ENCODE measurements at regions not wholly inside any gene's neighbourhood (a gene's known extent, or its start where the extent isn't known, plus 50 kb on each side); places are given as distances from the start of the nearest gene placed in this dataset.

DNA sequence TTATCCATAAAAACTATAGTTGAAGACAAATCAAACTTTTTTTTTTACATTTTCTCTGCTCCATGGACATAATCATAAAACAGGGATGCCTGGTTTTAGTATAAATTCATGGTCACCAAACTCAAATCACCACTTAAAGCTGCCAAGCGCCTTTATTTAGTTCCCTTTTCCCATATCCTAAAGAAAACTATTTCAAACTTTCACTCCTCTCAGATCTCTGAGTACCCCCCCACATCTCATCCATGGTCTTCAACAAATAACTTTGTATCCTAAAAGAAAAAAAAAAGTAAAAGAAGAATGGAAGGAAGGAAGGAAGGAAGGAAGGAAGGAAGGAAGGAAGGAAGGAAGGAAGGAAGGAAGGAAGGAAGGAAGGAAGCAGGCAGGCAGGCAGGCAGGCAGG is 1438.7 kb downstream of the C4orf33 start:
- 93% methylated on average over 1 of the region's 1 CpG for WGBS (ENCODE audit: low lambda C conversion rate, missing lambda C conversion rate)
- Histone ChIP-seq H3K4me1 (ENCODE audit: insufficient read depth) (no peaks in the 10 kb centered on the region), H3K27me3 (no peaks in the 10 kb centered on the region), H3K9me2 (replicated peaks; ENCODE audit: insufficient read depth) (no peaks in the 10 kb centered on the region), H4K20me1 (ENCODE audit: insufficient read depth, poor library complexity, severe bottlenecking) (no peaks in the 10 kb centered on the region), H3K79me2 (no peaks in the 10 kb centered on the region), H3K36me3 (replicated peaks; ENCODE audit: insufficient read depth, low read depth) (no peaks in the 10 kb centered on the region), H3K27ac (no peak overlapping the region), H3K4me2 (no peak overlapping the region), H3K9me3 (ENCODE audit: low read depth) (no peaks in the 10 kb centered on the region), H2AFZ (no peak overlapping the region), H3K4me3 (no peak overlapping the region)
- no peak for DNase-seq (ENCODE audit: low spot score)
- TF ChIP-seq EZH2 (IDR thresholded peaks at IDR 0.05; ENCODE audit: borderline replicate concordance) (no peak), EZH2phosphoT487 (IDR thresholded peaks at IDR 0.05; ENCODE audit: low read depth, severe bottlenecking, unreplicated experiment) (no peak)
- TF ChIP-seq, protein P1, sequence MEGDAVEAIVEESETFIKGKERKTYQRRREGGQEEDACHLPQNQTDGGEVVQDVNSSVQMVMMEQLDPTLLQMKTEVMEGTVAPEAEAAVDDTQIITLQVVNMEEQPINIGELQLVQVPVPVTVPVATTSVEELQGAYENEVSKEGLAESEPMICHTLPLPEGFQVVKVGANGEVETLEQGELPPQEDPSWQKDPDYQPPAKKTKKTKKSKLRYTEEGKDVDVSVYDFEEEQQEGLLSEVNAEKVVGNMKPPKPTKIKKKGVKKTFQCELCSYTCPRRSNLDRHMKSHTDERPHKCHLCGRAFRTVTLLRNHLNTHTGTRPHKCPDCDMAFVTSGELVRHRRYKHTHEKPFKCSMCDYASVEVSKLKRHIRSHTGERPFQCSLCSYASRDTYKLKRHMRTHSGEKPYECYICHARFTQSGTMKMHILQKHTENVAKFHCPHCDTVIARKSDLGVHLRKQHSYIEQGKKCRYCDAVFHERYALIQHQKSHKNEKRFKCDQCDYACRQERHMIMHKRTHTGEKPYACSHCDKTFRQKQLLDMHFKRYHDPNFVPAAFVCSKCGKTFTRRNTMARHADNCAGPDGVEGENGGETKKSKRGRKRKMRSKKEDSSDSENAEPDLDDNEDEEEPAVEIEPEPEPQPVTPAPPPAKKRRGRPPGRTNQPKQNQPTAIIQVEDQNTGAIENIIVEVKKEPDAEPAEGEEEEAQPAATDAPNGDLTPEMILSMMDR (IDR thresholded peaks at IDR 0.05; ENCODE audit: poor library complexity), result no peak

DNA sequence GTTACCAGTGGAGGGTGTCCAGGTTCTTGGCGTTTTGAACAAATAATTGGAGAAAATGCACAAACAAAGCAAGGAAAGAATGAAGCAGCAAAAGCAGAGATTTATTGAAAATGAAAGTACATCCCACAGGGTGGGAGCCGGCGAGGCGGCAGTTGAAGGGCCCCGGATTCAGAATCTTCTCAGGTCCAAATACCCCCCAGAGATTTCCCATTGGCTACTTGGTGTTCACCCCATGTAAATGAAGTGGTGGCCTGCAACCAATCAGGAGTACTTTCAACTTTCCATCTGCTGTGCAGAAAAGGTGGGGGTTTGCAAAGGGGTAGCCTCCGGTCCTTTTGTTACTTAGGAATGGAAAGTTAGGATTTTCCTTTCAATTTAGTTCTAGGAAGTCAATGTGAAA is 1447.0 kb downstream of the C4orf33 start:
- no peak overlapping the region for H2AFZ ChIP-seq
- H4K20me1 ChIP-seq (ENCODE audit: insufficient read depth, poor library complexity, severe bottlenecking), result no peaks in the 10 kb centered on the region
- no peaks in the 10 kb centered on the region for H3K36me3 ChIP-seq (replicated peaks; ENCODE audit: insufficient read depth, low read depth)
- no peaks in the 10 kb centered on the region for H3K79me2 ChIP-seq
- H3K9me2 ChIP-seq (replicated peaks; ENCODE audit: insufficient read depth), result no peaks in the 10 kb centered on the region
- DNase-seq (ENCODE audit: low spot score), result no peak
- 92% methylated on average over 6 of the region's 6 CpGs for WGBS (ENCODE audit: low lambda C conversion rate, missing lambda C conversion rate)
- no peak overlapping the region for H3K4me3 ChIP-seq
- H3K27ac ChIP-seq, result no peak overlapping the region
- no peak overlapping the region for H3K4me2 ChIP-seq
- no peaks in the 10 kb centered on the region for H3K4me1 ChIP-seq (ENCODE audit: insufficient read depth)
- no peaks in the 10 kb centered on the region for H3K9me3 ChIP-seq (ENCODE audit: low read depth)
- TF ChIP-seq, protein P1 (IDR thresholded peaks at IDR 0.05; ENCODE audit: poor library complexity), result no peak
- TF ChIP-seq EZH2 (IDR thresholded peaks at IDR 0.05; ENCODE audit: borderline replicate concordance) (no peak), EZH2phosphoT487 (IDR thresholded peaks at IDR 0.05; ENCODE audit: low read depth, severe bottlenecking, unreplicated experiment) (no peak)
- H3K27me3 ChIP-seq, result no peaks in the 10 kb centered on the region

DNA sequence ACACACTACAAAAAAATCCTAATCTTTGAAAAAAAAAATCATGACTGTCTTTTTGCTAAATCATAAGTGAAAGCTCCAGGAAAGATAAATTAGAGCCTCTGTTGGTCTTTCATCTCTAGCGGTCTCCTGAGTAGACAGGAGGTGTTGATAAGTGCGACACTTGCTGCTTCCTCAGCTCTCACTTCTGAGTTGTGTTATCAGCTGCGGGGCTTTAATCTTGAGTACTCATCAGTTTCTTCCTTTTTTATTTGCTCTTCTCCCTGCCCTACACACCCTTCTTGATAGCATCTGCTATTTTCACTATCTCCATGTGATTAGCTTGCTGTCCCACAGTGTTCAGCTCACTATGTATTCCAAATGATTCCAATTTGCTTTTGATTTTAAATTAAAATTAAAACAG is 1449.2 kb downstream of the C4orf33 start:
- DNase-seq (ENCODE audit: low spot score), result no peak
- no peaks in the 10 kb centered on the region for H4K20me1 ChIP-seq (ENCODE audit: insufficient read depth, poor library complexity, severe bottlenecking)
- H2AFZ ChIP-seq, result no peak overlapping the region
- WGBS (ENCODE audit: low lambda C conversion rate, missing lambda C conversion rate), result 31% methylated on average over 3 of the region's 3 CpGs
- H3K36me3 ChIP-seq (replicated peaks; ENCODE audit: insufficient read depth, low read depth), result no peaks in the 10 kb centered on the region
- TF ChIP-seq, protein P1 (IDR thresholded peaks at IDR 0.05; ENCODE audit: poor library complexity), result no peak
- no peak for TF ChIP-seq EZH2phosphoT487 (IDR thresholded peaks at IDR 0.05; ENCODE audit: low read depth, severe bottlenecking, unreplicated experiment)
- no peak for TF ChIP-seq EZH2 (IDR thresholded peaks at IDR 0.05; ENCODE audit: borderline replicate concordance)
- H3K4me1 ChIP-seq (ENCODE audit: insufficient read depth), result no peaks in the 10 kb centered on the region
- no peaks in the 10 kb centered on the region for H3K79me2 ChIP-seq
- no peak overlapping the region for H3K4me3 ChIP-seq
- no peaks in the 10 kb centered on the region for H3K9me2 ChIP-seq (replicated peaks; ENCODE audit: insufficient read depth)
- no peak overlapping the region for H3K4me2 ChIP-seq
- H3K9me3 ChIP-seq (ENCODE audit: low read depth), result no peaks in the 10 kb centered on the region
- no peaks in the 10 kb centered on the region for H3K27me3 ChIP-seq
- no peak overlapping the region for H3K27ac ChIP-seq

DNA sequence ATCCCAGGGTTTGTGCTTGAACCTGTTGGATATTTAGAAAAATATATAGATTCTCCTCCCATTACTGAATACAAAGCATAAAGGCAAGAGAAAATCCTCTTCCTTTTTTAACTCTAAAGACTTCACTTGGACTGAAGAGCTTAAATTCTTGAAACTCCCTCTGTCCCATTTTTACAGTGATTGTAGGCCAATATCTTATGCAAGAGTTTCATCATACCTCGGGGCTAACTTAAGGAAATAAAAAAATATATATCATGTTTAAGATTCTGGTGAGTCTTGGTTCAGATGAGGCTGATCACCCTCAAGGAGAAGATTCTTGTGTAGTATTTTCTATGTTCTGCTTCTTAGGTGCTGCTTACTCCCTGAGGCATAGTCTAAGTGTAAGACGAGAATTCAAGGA is 1449.6 kb downstream of the C4orf33 start:
- no peaks in the 10 kb centered on the region for H3K27me3 ChIP-seq
- no peaks in the 10 kb centered on the region for H3K9me2 ChIP-seq (replicated peaks; ENCODE audit: insufficient read depth)
- DNase-seq (ENCODE audit: low spot score), result no peak
- H3K9me3 ChIP-seq (ENCODE audit: low read depth), result no peaks in the 10 kb centered on the region
- no peaks in the 10 kb centered on the region for H4K20me1 ChIP-seq (ENCODE audit: insufficient read depth, poor library complexity, severe bottlenecking)
- no peaks in the 10 kb centered on the region for H3K4me1 ChIP-seq (ENCODE audit: insufficient read depth)
- no peak overlapping the region for H3K27ac ChIP-seq
- H3K4me3 ChIP-seq, result no peak overlapping the region
- H2AFZ ChIP-seq, result no peak overlapping the region
- H3K4me2 ChIP-seq, result no peak overlapping the region
- no peak for TF ChIP-seq EZH2 (IDR thresholded peaks at IDR 0.05; ENCODE audit: borderline replicate concordance)
- no peak for TF ChIP-seq EZH2phosphoT487 (IDR thresholded peaks at IDR 0.05; ENCODE audit: low read depth, severe bottlenecking, unreplicated experiment)
- TF ChIP-seq, protein P1 (IDR thresholded peaks at IDR 0.05; ENCODE audit: poor library complexity), result no peak
- H3K79me2 ChIP-seq, result no peaks in the 10 kb centered on the region
- 79% methylated on average over 2 of the region's 2 CpGs for WGBS (ENCODE audit: low lambda C conversion rate, missing lambda C conversion rate)
- no peaks in the 10 kb centered on the region for H3K36me3 ChIP-seq (replicated peaks; ENCODE audit: insufficient read depth, low read depth)

Data from hepatocyte (in vitro differentiated cells).